SU-DHL-6 (cell line): ENCODE measurements at regions not wholly inside any gene's neighbourhood (a gene's known extent, or its start where the extent isn't known, plus 50 kb on each side); places are given as distances from the start of the nearest gene placed in this dataset.

Experiments used
- H2AFZ ChIP-seq: fragments of 200-600 bp; sonication (generic); 2 replicates; pipeline ENCODE4 v1.6.1; 2014; ENCODE audit warnings: low read depth, mild to moderate bottlenecking, moderate library complexity, mixed read lengths, antibody characterized with exemption, low read length; ENCODE audit not compliant: severe bottlenecking
- H3F3A ChIP-seq: fragments of 200-600 bp; shearing (Covaris generic); 2 replicates; pipeline ENCODE4 v1.6.0; 2016; ENCODE audit warnings: antibody characterized with exemption, mild to moderate bottlenecking; ENCODE audit not compliant: insufficient read depth
- H3K27ac ChIP-seq: fragments of 200-600 bp; sonication (generic); 2 replicates; pipeline ENCODE4 v1.5.1; 2016; ENCODE audit warnings: low read depth, mild to moderate bottlenecking, low read length, moderate library complexity, mixed read lengths
- H3K27me3 ChIP-seq: fragments of 200-600 bp; sonication (generic), shearing (Covaris generic); 2 replicates; pipeline ENCODE4 v1.6.0; 2014; ENCODE audit warnings: mild to moderate bottlenecking, low read length
- H3K36me3 ChIP-seq: fragments of 200-600 bp; sonication (generic); 2 replicates; pipeline ENCODE4 v1.6.1; 2014; ENCODE audit warnings: mild to moderate bottlenecking, low read length, mixed read lengths
- H3K4me2 ChIP-seq: fragments of 300-600, 200-600 bp; shearing (Covaris generic), sonication (generic); 2 replicates; pipeline ENCODE4 v1.6.0; 2014; ENCODE audit warnings: low read length, low read depth, mild to moderate bottlenecking; ENCODE audit not compliant: poor library complexity, severe bottlenecking
- H3K4me3 ChIP-seq: fragments of 200-600 bp; sonication (generic); 2 replicates; pipeline ENCODE4 v1.5.1; 2014; ENCODE audit warnings: antibody characterized with exemption, low read length, mild to moderate bottlenecking, mixed read lengths; ENCODE audit not compliant: insufficient read depth, poor library complexity, severe bottlenecking
- H3K79me2 ChIP-seq: fragments of 200-600 bp; sonication (generic); 2 replicates; pipeline ENCODE4 v1.6.1; 2014; ENCODE audit warnings: mild to moderate bottlenecking, low read length, moderate library complexity; ENCODE audit not compliant: insufficient read depth
- H3K9ac ChIP-seq: fragments of 200-600 bp; sonication (generic); 2 replicates; pipeline ENCODE4 v1.7.0; 2014; ENCODE audit warnings: mild to moderate bottlenecking, low read length
- H3K9me2 ChIP-seq: fragments of 200-600 bp; sonication (generic); replicated peaks from 2 replicates; pipeline ENCODE4 v1.6.1; 2014; ENCODE audit warnings: low read length; ENCODE audit not compliant: insufficient read depth
- H3K9me3 ChIP-seq: fragments of 200-600 bp; sonication (generic); 2 replicates; pipeline ENCODE4 v1.6.1; 2014; ENCODE audit warnings: low read length, mixed read lengths; ENCODE audit not compliant: insufficient read depth
- H4K20me1 ChIP-seq: fragments of 200-600 bp; sonication (generic); 2 replicates; pipeline ENCODE4 v1.6.1; 2014; ENCODE audit warnings: low read depth, mild to moderate bottlenecking, antibody characterized with exemption, low read length, moderate library complexity, mixed read lengths
- EZH2phosphoT487 ChIP-seq: fragments of 200-600 bp; sonication (generic), shearing (Covaris generic); conservative IDR thresholded peaks from 2 replicates; pipeline ENCODE4 v1.6.1; 2018; ENCODE audit warnings: mild to moderate bottlenecking, antibody characterized with exemption, low read length, moderate library complexity, mixed read lengths
- TF ChIP-seq, protein P1 (sequence below): fragments of 200-600 bp; sonication (generic); IDR thresholded peaks from one replicate; pipeline ENCODE4 v1.5.1; 2017; ENCODE audit warnings: antibody characterized with exemption, mild to moderate bottlenecking, low read length, moderate library complexity; ENCODE audit not compliant: insufficient read depth, poor library complexity, severe bottlenecking

DNA sequence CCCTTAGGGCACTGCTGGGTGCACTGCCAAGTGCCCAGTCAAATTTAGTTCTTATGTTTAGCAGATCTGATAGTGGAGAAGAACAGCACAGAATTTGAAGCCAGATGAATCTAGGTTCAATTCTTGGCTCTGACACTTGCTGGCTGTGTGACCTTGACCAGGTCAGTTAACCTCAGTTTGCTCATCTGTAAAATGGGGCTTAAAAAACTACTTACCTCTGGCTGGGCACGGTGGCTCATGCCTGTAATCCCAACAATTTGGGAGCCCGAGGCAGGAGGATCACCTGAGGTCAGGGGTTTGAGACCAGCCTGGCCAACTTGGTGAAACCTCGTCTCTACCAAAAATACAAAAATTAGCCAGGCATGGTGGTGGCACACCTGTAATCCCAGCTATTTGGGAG lies 49.9 kb upstream of the MLN start:
- Histone ChIP-seq H3K9me3 (no peaks in the 10 kb centered on the region), H3K9me2 (no peaks in the 10 kb centered on the region), H3K9ac (no peak overlapping the region), H3K4me2 (no peak overlapping the region), H3F3A (no peaks in the 10 kb centered on the region), H3K27me3 (no peaks in the 10 kb centered on the region), H3K27ac (no peak overlapping the region), H2AFZ (no peak overlapping the region), H3K79me2 (no peaks in the 10 kb centered on the region), H4K20me1 (no peaks in the 10 kb centered on the region), H3K36me3 (no peaks in the 10 kb centered on the region), H3K4me3 (no peak overlapping the region)
- TF ChIP-seq, protein P1, sequence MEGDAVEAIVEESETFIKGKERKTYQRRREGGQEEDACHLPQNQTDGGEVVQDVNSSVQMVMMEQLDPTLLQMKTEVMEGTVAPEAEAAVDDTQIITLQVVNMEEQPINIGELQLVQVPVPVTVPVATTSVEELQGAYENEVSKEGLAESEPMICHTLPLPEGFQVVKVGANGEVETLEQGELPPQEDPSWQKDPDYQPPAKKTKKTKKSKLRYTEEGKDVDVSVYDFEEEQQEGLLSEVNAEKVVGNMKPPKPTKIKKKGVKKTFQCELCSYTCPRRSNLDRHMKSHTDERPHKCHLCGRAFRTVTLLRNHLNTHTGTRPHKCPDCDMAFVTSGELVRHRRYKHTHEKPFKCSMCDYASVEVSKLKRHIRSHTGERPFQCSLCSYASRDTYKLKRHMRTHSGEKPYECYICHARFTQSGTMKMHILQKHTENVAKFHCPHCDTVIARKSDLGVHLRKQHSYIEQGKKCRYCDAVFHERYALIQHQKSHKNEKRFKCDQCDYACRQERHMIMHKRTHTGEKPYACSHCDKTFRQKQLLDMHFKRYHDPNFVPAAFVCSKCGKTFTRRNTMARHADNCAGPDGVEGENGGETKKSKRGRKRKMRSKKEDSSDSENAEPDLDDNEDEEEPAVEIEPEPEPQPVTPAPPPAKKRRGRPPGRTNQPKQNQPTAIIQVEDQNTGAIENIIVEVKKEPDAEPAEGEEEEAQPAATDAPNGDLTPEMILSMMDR, result no peak
- TF ChIP-seq EZH2phosphoT487, result no peak
